AG10803 (cell line): ENCODE measurements at regions not wholly inside any gene's neighbourhood (a gene's known extent, or its start where the extent isn't known, plus 50 kb on each side); places are given as distances from the start of the nearest gene placed in this dataset.

Experiments used
- DNase-seq: peaks from one replicate; pipeline ENCODE4 v3.0.0; 2010; ENCODE audit warnings: low read depth
- H3K4me3 ChIP-seq: 2 replicates; pipeline ENCODE4 v1.5.1; 2011; ENCODE audit warnings: mild to moderate bottlenecking, low read length, control low read depth
- CTCF ChIP-seq: conservative IDR thresholded peaks from 2 replicates; pipeline ENCODE4 v1.5.1; 2011; ENCODE audit warnings: mild to moderate bottlenecking, low read length, control low read depth, inconsistent platforms

GRCh38 chr6:4549556-4550226 is 226.5 kb upstream of the CDYL start:
- no peak overlapping the region for H3K4me3 ChIP-seq
- TF ChIP-seq CTCF = no peak
- DNase-seq = no peak

DNA sequence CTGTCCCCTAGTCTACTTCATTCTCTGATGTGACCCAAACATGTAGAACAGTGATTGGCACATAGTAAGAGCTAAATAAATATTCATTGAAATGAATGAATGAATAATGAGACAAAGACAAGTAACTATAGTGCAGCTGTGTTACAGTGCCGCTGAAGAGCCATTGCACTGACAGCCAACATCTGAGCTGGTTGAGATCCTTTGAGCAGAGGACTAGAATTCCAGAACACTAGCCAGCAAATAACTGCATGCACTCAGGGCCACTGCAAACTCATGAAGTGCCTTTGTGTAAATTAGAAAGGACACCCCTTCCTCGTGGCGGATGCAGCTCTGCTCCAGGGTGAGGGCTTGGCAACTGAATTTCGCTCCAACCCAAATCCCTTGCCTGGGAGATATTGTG is 230.3 kb upstream of the CDYL start:
- H3K4me3 ChIP-seq = no peak overlapping the region
- DNase-seq = no peak
- no peak for TF ChIP-seq CTCF

DNA sequence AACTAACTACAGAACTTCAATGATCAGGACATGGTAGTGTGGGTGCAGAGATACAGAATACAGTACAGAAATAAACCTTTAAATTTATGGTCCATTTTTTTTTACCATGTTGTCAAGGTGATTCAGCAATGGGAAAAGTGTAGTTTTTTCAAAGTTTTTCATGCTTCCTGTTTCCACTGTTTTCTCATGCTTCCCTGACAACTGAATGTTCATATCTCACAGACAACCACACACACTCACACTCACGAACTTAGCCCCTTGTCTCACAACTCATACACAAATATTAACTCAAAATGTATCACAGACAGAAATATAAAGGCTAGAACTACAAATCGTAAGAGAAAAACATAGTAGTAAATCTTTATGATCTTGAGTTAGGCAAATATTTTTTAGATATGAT is 232.6 kb upstream of the CDYL start:
- DNase-seq = no peak
- TF ChIP-seq CTCF = no peak
- no peak overlapping the region for H3K4me3 ChIP-seq

GRCh38 chr6:4533576-4533975 is 242.6 kb upstream of the CDYL start:
- peak; percentile 31 for DNase-seq
- no peak for TF ChIP-seq CTCF
- no peak overlapping the region for H3K4me3 ChIP-seq

GRCh38 chr6:4531406-4531805 is 244.8 kb upstream of the CDYL start:
- no peak overlapping the region for H3K4me3 ChIP-seq

DNA sequence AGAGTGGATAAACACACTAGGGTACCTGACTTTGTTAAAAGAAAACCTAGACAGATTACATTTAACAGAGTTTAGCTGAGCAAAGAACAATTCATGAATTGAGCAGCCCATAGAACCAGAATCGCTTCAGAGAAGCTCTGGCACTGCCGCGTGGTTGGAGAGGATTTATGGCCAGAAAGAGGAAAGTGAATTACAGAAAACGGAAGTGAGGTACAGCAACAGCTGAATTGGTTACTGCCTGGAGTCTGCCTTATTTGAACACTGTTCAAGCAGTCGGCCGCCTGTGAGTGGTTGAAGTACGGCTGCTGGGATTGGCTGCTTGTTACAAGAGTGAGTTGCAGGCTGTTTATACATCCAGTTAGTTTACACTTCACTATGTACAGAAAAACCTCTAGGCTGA is 253.8 kb upstream of the CDYL start:
- peak; percentile 3 for DNase-seq
- no peak for TF ChIP-seq CTCF

More at GRCh38 chr6:4531406-4531805, 244.8 kb upstream of the CDYL start:
- TF ChIP-seq CTCF = no peak
- no peak for DNase-seq

DNA sequence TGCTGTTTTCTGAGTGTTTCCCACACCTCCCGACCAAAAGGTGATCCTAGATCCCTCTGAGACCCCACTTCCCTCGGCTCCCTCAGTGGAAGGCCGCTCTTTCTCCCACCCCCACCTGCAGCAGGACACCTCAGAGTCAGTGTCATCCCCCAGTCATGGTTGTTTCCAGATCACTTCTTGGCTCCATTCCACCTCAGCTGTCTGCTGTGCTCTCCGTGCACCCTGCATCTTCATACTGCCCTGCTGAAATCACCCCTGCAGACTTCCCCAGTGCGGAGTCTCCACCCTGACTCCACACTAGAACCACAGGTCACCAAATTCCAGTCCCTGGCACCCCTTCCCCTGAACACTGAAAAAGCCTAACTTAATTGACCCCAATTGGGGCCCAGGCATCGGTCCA is 255.1 kb upstream of the CDYL start:
- DNase-seq = no peak
- H3K4me3 ChIP-seq = no peak overlapping the region

More for the DNA sequence above, 253.8 kb upstream of the CDYL start:
- no peak overlapping the region for H3K4me3 ChIP-seq

More for the DNA sequence above, 255.1 kb upstream of the CDYL start:
- TF ChIP-seq CTCF = no peak
